GM18499 (cell line): ENCODE measurements at regions not wholly inside any gene's neighbourhood (a gene's known extent, or its start where the extent isn't known, plus 50 kb on each side); places are given as distances from the start of the nearest gene placed in this dataset.

Source experiments
- ATAC-seq: cut with Tn5 transposase; IDR thresholded peaks from one replicate; pipeline ENCODE4 v1.9.1; 2021; ENCODE audit warnings: moderate number of reproducible peaks; ENCODE audit not compliant: insufficient read depth, unreplicated experiment

GRCh38 chr2:66050392-66050791 is 384.5 kb upstream of the MEIS1 start:
- ATAC-seq = no peak

GRCh38 chr2:66048667-66049066 is 386.3 kb upstream of the MEIS1 start:
- no peak for ATAC-seq

- no peak for ATAC-seq
Observed at GRCh38 chr2:66041902-66042657, 392.8 kb upstream of the MEIS1 start.

GRCh38 chr2:66036948-66037347 is 398.0 kb upstream of the MEIS1 start:
- ATAC-seq = no peak

- ATAC-seq = no peak
Observed at GRCh38 chr2:66034467-66034866, 400.5 kb upstream of the MEIS1 start.

GRCh38 chr2:66032226-66032775 is 402.6 kb upstream of the MEIS1 start:
- no peak for ATAC-seq

- ATAC-seq = no peak
Observed at GRCh38 chr2:66031236-66031635, 403.7 kb upstream of the MEIS1 start.

- ATAC-seq = no peak
Observed at GRCh38 chr2:66030553-66030952, 404.4 kb upstream of the MEIS1 start.

- no peak for ATAC-seq
Observed at GRCh38 chr2:66024391-66024790, 410.5 kb upstream of the MEIS1 start.

GRCh38 chr2:66021296-66021695 is 413.6 kb upstream of the MEIS1 start:
- ATAC-seq = no peak

GRCh38 chr2:66017763-66018162 is 417.2 kb upstream of the MEIS1 start:
- no peak for ATAC-seq

GRCh38 chr2:66014450-66014849 is 420.5 kb upstream of the MEIS1 start:
- no peak for ATAC-seq

GRCh38 chr2:66013456-66013855 is 421.5 kb upstream of the MEIS1 start:
- ATAC-seq = no peak

GRCh38 chr2:66003931-66004330 is 431.0 kb upstream of the MEIS1 start:
- no peak for ATAC-seq

- ATAC-seq = no peak
Observed at GRCh38 chr2:66001538-66001937, 433.4 kb upstream of the MEIS1 start.

GRCh38 chr2:66000901-66001300 is 434.0 kb upstream of the MEIS1 start:
- no peak for ATAC-seq

- no peak for ATAC-seq
Observed at GRCh38 chr2:65999796-66000195, 435.1 kb upstream of the MEIS1 start.

GRCh38 chr2:65999103-65999502 is 435.8 kb upstream of the MEIS1 start:
- no peak for ATAC-seq

GRCh38 chr2:65997961-65998360 is 437.0 kb upstream of the MEIS1 start:
- no peak for ATAC-seq

- no peak for ATAC-seq
Observed at GRCh38 chr2:65992198-65992554, 442.7 kb upstream of the MEIS1 start.

- ATAC-seq = no peak
Observed at GRCh38 chr2:65991381-65992197, 443.3 kb upstream of the MEIS1 start.
